ENCODE measurements at regions not wholly inside any gene's neighbourhood (a gene's known extent, or its start where the extent isn't known, plus 50 kb on each side); places are given as distances from the start of the nearest gene placed in this dataset.

DNA sequence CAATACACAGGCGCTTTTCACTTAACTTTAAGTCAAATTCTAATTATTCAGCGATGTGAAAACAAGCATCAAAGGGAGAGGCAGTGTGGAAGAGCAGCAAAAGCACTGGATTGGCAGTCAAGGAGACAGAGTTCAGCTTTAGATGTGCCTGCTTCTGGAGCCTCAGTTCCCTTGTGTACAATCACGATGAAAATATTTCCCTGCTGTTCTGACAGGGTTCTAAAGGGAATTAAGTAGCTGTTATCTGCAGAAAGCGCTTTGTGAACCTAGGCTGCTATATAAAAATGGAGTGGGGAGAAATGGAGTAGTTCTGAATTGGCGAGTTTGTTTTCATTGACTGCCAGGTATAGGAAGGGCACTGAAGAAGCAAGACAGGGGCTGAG, 237.8 kb upstream of the SP8 start:
- Histone ChIP-seq H2AFZ (ENCODE audit: low read depth, low read length, poor library complexity, severe bottlenecking) (no peak overlapping the region), H3K79me2 (ENCODE audit: insufficient read depth, low read length) (no peaks in the 10 kb centered on the region), H4K20me1 (ENCODE audit: insufficient read depth) (no peaks in the 10 kb centered on the region), H3K27me3 (ENCODE audit: insufficient read depth, low read length) (no peaks in the 10 kb centered on the region), H3K9ac (ENCODE audit: low read length) (no peak overlapping the region), H3K9me3 (ENCODE audit: control insufficient read depth in 1 of 2, insufficient read depth in 1 of 2, low read depth in 1 of 2, low read length in 2 of 2) (no peaks in the 10 kb centered on the region), H3K9me2 (ENCODE audit: insufficient read depth) (no peaks in the 10 kb centered on the region), H3K27ac (ENCODE audit: low read depth, low read length) (no peak overlapping the region), H3K4me3 (replicated peaks in 1 of 2; ENCODE audit: low read depth in 1 of 2, low read length in 2 of 2) (no peak overlapping the region), H3K4me2 (ENCODE audit: low read length) (no peak overlapping the region), H3K36me3 (ENCODE audit: control insufficient read depth in 1 of 2, insufficient read depth in 2 of 2, low read length in 2 of 2) (no peaks in the 10 kb centered on the region), H3K4me1 (ENCODE audit: control insufficient read depth in 1 of 2, insufficient read depth in 2 of 2, low read length in 2 of 2) (no peaks in the 10 kb centered on the region)
- DNase-seq (ENCODE audit: low read depth, low spot score), result no peak
- intact Hi-C loops (cut with micrococcal nuclease), result no loop called here
- ATAC-seq, result no peak
- POLR2A ChIA-PET, result no interaction called here
- TF ChIP-seq, protein P1, sequence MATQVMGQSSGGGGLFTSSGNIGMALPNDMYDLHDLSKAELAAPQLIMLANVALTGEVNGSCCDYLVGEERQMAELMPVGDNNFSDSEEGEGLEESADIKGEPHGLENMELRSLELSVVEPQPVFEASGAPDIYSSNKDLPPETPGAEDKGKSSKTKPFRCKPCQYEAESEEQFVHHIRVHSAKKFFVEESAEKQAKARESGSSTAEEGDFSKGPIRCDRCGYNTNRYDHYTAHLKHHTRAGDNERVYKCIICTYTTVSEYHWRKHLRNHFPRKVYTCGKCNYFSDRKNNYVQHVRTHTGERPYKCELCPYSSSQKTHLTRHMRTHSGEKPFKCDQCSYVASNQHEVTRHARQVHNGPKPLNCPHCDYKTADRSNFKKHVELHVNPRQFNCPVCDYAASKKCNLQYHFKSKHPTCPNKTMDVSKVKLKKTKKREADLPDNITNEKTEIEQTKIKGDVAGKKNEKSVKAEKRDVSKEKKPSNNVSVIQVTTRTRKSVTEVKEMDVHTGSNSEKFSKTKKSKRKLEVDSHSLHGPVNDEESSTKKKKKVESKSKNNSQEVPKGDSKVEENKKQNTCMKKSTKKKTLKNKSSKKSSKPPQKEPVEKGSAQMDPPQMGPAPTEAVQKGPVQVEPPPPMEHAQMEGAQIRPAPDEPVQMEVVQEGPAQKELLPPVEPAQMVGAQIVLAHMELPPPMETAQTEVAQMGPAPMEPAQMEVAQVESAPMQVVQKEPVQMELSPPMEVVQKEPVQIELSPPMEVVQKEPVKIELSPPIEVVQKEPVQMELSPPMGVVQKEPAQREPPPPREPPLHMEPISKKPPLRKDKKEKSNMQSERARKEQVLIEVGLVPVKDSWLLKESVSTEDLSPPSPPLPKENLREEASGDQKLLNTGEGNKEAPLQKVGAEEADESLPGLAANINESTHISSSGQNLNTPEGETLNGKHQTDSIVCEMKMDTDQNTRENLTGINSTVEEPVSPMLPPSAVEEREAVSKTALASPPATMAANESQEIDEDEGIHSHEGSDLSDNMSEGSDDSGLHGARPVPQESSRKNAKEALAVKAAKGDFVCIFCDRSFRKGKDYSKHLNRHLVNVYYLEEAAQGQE (IDR thresholded peaks at IDR 0.05; ENCODE audit: low read depth), result no peak
- TF ChIP-seq SIN3A (IDR thresholded peaks at IDR 0.05; ENCODE audit: low read depth), result no peak
- no peak for TF ChIP-seq FOSL1 (IDR thresholded peaks at IDR 0.05; ENCODE audit: low read depth)
- TF ChIP-seq ZNF274 (IDR thresholded peaks at IDR 0.05; ENCODE audit: low read depth, low read length), result no peak
- no peak for TF ChIP-seq EZH2phosphoT487 (IDR thresholded peaks at IDR 0.05; ENCODE audit: borderline replicate concordance)
- TF ChIP-seq YY1 (IDR thresholded peaks at IDR 0.05; ENCODE audit: extremely low read depth, insufficient replicate concordance, low read depth, low read length), result no peak
- BruUV-seq (replicated peaks), result no TSS peak
- CTCF ChIA-PET, result no interaction called here
- RAD21 ChIA-PET (ENCODE audit: low non-redundant PET in 1 of 2, low total read pairs in 2 of 2, uncharacterized antibody in 2 of 2, unreplicated experiment in 2 of 2), result interaction anchor here in 1 of 2 experiments (1.0 kb wide), 1 partner anchor 230 kb away, joined by 3 read pairs; no protein-coding TSS in a partner anchor

DNA sequence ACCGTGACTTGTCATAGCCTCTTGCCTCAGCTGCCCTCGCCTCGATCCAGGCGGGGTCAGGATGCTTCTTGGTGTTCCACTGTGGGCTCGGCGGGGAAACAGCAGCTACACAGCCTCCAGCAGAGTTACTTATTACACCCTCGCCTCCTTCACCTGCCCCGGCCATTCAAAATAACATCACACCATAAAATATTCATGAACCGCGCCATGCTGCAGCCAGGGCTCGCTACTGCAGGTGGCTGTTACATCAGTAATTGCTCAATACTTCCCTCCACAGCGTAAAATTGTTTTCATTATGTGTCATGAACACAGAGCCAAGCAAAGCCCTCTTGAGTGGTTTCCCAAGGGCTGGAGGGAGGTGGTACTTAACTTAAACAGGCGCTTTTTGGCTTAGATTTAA, 241.5 kb upstream of the SP8 start:
- no peak overlapping the region for H2AFZ ChIP-seq (ENCODE audit: low read depth, low read length, poor library complexity, severe bottlenecking)

More for the DNA sequence above, 241.5 kb upstream of the SP8 start:
- Histone ChIP-seq H3K27me3 (ENCODE audit: insufficient read depth, low read length) (no peaks in the 10 kb centered on the region), H3K9me2 (ENCODE audit: insufficient read depth) (no peaks in the 10 kb centered on the region), H3K79me2 (ENCODE audit: insufficient read depth, low read length) (no peaks in the 10 kb centered on the region), H3K36me3 (ENCODE audit: control insufficient read depth in 1 of 2, insufficient read depth in 2 of 2, low read length in 2 of 2) (no peaks in the 10 kb centered on the region), H3K9me3 (ENCODE audit: control insufficient read depth in 1 of 2, insufficient read depth in 1 of 2, low read depth in 1 of 2, low read length in 2 of 2) (no peaks in the 10 kb centered on the region), H4K20me1 (ENCODE audit: insufficient read depth) (no peaks in the 10 kb centered on the region), H3K9ac (ENCODE audit: low read length) (no peak overlapping the region), H3K27ac (ENCODE audit: low read depth, low read length) (no peak overlapping the region), H3K4me2 (ENCODE audit: low read length) (no peak overlapping the region), H3K4me1 (ENCODE audit: control insufficient read depth in 1 of 2, insufficient read depth in 2 of 2, low read length in 2 of 2) (no peaks in the 10 kb centered on the region), H3K4me3 (replicated peaks in 1 of 2; ENCODE audit: low read depth in 1 of 2, low read length in 2 of 2) (no peak overlapping the region)
- intact Hi-C loops (cut with micrococcal nuclease), result no loop called here
- ChIA-PET POLR2A (no interaction called here), CTCF (no interaction called here), RAD21 (ENCODE audit: low non-redundant PET in 1 of 2, low total read pairs in 2 of 2, uncharacterized antibody in 2 of 2, unreplicated experiment in 2 of 2) (no interaction called here)
- no peak for TF ChIP-seq MAX (IDR thresholded peaks at IDR 0.05)
- TF ChIP-seq TCF7L2 (IDR thresholded peaks at IDR 0.05; ENCODE audit: borderline replicate concordance, extremely low read depth, insufficient read depth, insufficient read length), result no peak
- no peak for TF ChIP-seq POLR2A (IDR thresholded peaks at IDR 0.05; ENCODE audit: borderline replicate concordance, extremely low read depth, insufficient read depth, insufficient read length)
- no peak for TF ChIP-seq ZFX (IDR thresholded peaks at IDR 0.05)
- no peak for TF ChIP-seq YY1 (IDR thresholded peaks at IDR 0.05; ENCODE audit: extremely low read depth, insufficient replicate concordance, low read depth, low read length)
- no peak for TF ChIP-seq EGR1 (IDR thresholded peaks at IDR 0.05; ENCODE audit: low read depth)
- no peak for ATAC-seq
- no peak for DNase-seq (ENCODE audit: low read depth, low spot score)
- BruUV-seq (replicated peaks), result no TSS peak

All from HCT116 (cell line).